NCI-H2196 treated with DMSO at 0.1 percent for 48 hours (cell line): ENCODE measurements at regions not wholly inside any gene's neighbourhood (a gene's known extent, or its start where the extent isn't known, plus 50 kb on each side); places are given as distances from the start of the nearest gene placed in this dataset.
"Not testable (repeated sequence)": the region's sequence is repeated elsewhere in the genome, so short reads cannot be mapped to it uniquely, and the experiment has no call there.

ENCODE experiments used
- DNase-seq: peaks from one replicate; lab custom pipeline; 2025; ENCODE audit not compliant: unreplicated experiment; lab: John Stamatoyannopoulos, UW

GRCh38 chr5:25570067-25570583 lies 925.3 kb upstream of the CDH10 start:
- no peak for DNase-seq

GRCh38 chr5:25568989-25569625 lies 924.3 kb upstream of the CDH10 start:
- DNase-seq, result no peak

- no peak for DNase-seq
These were observed 923.5 kb upstream of the CDH10 start for GRCh38 chr5:25568294-25568693.

- DNase-seq, result no peak
These were observed 923.1 kb upstream of the CDH10 start for GRCh38 chr5:25567881-25568280.

GRCh38 chr5:25562656-25563055 lies 917.9 kb upstream of the CDH10 start:
- DNase-seq, result no peak

GRCh38 chr5:25554077-25554476 lies 909.3 kb upstream of the CDH10 start:
- no peak for DNase-seq

- DNase-seq, result no peak
These were observed 908.2 kb upstream of the CDH10 start for GRCh38 chr5:25552871-25553481.

GRCh38 chr5:25550793-25551192 lies 906.0 kb upstream of the CDH10 start:
- DNase-seq, result no peak

GRCh38 chr5:25544652-25545249 lies 900.0 kb upstream of the CDH10 start:
- DNase-seq, result no peak

GRCh38 chr5:25540628-25541027 lies 895.9 kb upstream of the CDH10 start:
- no peak for DNase-seq

GRCh38 chr5:25539536-25539935 lies 894.8 kb upstream of the CDH10 start:
- DNase-seq, result no peak

- not testable (repeated sequence) for DNase-seq
These were observed 891.7 kb upstream of the CDH10 start for GRCh38 chr5:25536461-25536860.

- DNase-seq, result no peak
These were observed 871.4 kb upstream of the CDH10 start for GRCh38 chr5:25516141-25516540.

GRCh38 chr5:25515525-25515924 lies 870.7 kb upstream of the CDH10 start:
- DNase-seq, result no peak

GRCh38 chr5:25510692-25511091 lies 865.9 kb upstream of the CDH10 start:
- not testable (repeated sequence) for DNase-seq

- not testable (repeated sequence) for DNase-seq
These were observed 863.2 kb upstream of the CDH10 start for GRCh38 chr5:25508011-25508410.

- no peak for DNase-seq
These were observed 855.9 kb upstream of the CDH10 start for GRCh38 chr5:25500635-25501034.

GRCh38 chr5:25489834-25490538 lies 845.2 kb upstream of the CDH10 start:
- no peak for DNase-seq

GRCh38 chr5:25488119-25488518 lies 843.3 kb upstream of the CDH10 start:
- DNase-seq, result no peak

- DNase-seq, result no peak
These were observed 839.6 kb upstream of the CDH10 start for GRCh38 chr5:25484391-25484790.

- no peak for DNase-seq
These were observed 836.7 kb upstream of the CDH10 start for GRCh38 chr5:25481463-25481862.

GRCh38 chr5:25459082-25459481 lies 814.3 kb upstream of the CDH10 start:
- no peak for DNase-seq
